GM19238 (cell line): ENCODE measurements at regions not wholly inside any gene's neighbourhood (a gene's known extent, or its start where the extent isn't known, plus 50 kb on each side); places are given as distances from the start of the nearest gene placed in this dataset.
"Not testable (repeated sequence)": the region's sequence is repeated elsewhere in the genome, so short reads cannot be mapped to it uniquely, and the experiment has no call there.

Experiments
- DNase-seq: peaks from one replicate; pipeline ENCODE4 v3.0.0; 2011; ENCODE audit warnings: low spot score; ENCODE audit not compliant: insufficient read length

DNA sequence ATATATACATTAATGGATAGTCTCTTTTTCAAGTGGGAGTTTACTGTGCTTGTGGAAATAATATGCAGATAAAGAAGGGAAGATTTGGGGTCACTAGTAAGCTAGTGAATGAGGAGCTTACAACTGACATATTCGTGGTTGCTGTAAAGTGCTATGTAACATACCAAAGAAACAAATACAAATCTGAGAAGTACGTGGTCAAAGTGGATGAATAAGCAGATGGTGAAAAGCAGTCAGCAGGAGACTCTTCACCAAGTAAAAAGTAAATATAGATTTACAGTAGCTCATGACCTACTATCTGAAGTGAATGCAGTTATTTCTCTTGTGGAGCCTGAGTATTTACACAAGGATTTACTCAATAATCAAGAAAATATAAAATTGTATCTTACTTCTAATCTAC is 136.6 kb upstream of the ELAC2 start:
- no peak for DNase-seq

DNA sequence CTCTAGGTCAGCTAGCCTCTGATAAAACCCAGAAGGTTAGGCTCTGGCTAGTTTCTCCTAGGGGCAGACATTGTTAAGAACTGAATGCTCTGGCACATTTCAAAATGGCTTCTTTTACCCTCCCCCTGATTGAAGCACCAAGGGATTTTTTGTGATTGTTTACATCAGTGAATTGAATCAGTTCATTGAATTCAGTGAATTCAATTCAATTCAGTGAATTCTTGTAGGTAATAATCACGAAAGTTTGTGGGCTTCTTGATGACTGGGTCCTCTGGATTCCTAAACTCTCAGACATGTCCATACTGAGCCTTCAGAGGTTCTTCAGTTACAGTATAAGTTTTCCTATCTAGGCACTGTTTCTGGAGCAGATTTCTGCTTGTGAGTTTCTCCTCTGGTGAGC is 135.2 kb upstream of the ELAC2 start:
- DNase-seq = no peak

DNA sequence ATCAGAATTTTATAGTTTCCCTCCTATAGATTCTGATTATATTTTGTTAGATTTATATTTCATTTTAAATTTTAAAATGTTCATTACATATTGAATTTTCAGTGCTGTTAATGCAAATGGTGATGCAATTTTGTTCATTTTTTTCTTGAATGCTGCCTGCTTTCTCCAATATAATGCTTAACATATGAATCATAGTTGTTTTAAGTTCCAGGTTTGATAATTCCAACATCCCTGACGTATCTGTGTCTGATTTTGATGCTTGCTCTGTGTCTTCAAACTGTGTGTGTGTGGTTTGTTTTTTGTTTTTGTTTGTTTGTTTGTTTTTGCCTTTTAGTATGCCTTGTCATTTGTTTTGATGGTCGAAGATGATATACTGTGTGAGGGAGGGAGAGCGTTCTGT is 134.7 kb upstream of the ELAC2 start:
- no peak for DNase-seq

DNA sequence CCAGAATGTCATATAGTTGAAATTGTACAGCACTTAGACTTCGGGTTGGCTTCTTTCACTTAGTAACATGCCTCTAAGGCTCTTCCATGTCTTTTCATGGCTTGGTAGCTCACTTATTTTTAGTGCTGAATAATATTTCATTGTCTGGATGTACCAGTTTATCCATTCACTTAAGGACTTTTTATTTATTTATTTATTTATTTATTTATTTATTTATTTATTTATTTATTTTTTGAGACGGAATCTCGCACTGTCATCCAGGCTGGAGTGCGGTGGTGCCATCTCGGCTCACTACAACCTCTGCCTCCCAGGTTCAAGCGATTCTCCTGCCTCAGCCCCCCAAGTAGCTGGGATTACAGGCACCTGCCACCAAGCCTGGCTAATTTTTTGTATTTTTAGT is 132.9 kb upstream of the ELAC2 start:
- DNase-seq = not testable (repeated sequence)

DNA sequence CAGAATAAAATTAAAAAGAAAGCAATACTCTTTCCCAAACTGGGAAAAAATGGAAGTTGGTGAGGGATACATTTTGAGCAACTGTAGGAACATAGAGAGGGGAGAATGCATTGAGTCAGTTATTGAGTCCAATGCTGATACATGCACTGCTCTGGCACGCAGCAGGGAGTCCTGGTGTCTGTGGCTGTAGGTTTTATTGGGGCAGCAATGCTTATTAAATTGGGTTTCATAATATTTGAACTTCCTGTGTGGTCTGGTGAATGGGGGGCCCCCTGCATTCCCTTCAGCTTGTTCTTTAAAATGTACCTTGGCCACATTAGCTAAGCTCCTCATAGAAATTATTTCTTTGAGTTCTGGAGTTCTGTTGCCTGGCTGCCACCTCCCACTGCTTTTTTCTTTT is 125.2 kb upstream of the ELAC2 start:
- DNase-seq = no peak

DNA sequence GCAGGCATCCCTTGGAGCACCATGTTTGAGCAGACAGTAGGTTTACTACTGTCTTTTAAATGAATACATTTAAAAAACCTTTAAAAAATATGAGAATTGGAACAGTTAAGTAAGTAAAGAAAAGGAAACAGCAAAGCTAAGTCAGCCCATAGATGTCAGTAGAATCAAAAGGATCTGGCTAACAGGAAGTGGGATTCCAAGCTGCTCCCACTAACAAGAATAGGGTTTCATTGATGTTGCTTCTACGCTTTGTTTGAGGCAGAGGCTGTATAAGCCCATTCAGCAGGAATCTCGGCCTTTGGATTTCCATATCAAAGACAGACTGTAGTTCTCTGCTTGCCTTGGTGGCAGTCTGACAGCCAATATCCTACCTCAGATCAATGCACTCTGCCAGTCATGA is 122.9 kb upstream of the ELAC2 start:
- no peak for DNase-seq

DNA sequence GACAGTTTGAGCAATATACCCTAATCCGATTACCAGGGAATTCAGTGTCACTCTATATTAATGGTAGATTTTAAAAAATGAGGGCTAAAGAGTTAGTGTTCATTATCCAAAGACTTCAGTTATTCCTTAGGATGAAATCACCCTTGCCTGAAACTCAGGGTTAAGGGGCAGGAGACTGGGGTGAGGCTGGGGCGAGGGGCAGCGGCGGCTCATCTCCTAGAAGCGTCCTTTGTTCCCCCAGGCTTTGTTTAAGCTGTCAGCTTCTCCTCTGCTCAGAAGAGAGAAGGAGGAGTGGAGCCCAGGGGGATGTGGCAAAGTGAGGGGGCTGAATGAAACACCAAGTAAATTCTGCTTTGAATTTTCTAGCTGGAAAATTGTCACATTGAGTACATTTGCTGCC is 117.7 kb upstream of the ELAC2 start:
- no peak for DNase-seq

DNA sequence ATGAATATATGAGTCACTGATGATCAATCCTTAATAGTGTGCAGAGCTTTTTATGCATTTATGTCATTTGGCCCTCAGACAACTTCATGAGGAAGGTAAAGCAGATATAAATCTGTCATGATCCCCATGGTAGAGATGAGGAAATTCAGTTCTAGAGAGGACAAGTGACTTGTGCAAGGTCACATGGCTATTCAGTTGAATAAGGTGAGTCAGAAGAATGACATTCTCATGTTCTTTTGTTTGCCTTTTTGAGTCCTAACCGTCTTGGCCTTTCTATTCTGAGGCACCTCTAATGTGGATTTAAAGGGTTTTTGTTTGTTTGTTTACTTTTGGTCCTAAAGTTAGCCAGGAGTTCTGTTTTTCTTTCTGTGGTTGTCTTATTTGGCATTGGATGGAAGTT is 116.2 kb upstream of the ELAC2 start:
- no peak for DNase-seq

DNA sequence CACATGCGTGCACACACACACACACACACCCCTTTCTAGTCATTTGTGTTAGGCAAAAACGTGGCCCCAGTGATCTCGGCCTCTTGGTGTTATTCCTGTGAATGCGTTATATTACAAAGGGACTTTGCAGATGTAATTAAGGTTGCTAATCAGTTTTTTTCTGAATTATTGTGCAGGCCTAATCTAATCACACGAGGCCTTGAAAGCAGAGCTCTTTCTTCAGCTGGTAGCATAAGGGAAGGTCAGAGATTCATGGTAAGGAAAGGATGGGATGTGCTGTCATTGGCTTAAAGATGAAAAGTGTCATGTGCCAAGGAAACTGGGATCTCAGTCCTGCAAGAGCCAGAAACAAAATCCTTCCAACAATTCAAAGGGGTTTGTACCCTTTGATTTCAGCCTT is 113.4 kb upstream of the ELAC2 start:
- DNase-seq = no peak

DNA sequence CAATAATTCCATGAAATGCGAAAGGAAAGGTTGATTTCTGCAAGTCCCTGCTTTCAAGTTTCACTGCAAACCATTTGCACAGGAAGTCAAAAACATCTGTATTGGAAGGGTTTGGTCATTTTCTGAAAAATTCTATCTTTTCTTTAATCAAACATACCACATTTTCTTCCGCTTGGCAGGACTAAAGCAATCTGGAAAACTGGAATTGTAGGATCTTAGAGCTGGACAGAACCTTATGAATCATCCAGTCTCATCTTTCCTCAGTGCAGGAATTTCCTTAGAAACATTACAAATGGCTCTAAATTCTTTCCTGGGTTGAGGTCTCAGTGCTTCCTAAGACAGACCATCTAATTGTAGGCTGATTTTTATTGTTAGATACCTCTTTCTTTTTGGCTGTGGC is 111.5 kb upstream of the ELAC2 start:
- DNase-seq = no peak

DNA sequence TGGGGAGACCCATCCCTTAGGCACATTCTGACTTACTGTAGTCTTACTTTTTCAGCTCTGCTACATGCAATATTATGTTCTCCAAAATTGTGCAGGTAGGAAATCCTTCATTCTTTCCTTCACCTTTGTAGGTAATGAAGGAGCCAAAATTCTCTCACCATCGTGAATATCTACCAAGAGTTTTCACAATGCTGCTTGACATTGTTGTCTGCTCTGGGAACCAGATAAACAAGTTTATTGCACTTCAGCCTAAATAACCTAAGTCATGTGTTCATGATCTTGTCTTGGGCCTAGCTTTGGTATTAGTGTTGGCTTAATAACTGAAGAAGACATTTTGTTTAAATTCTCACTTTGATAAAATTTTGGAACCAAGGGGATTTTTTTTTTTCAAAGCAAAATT is 110.8 kb upstream of the ELAC2 start:
- DNase-seq = no peak

DNA sequence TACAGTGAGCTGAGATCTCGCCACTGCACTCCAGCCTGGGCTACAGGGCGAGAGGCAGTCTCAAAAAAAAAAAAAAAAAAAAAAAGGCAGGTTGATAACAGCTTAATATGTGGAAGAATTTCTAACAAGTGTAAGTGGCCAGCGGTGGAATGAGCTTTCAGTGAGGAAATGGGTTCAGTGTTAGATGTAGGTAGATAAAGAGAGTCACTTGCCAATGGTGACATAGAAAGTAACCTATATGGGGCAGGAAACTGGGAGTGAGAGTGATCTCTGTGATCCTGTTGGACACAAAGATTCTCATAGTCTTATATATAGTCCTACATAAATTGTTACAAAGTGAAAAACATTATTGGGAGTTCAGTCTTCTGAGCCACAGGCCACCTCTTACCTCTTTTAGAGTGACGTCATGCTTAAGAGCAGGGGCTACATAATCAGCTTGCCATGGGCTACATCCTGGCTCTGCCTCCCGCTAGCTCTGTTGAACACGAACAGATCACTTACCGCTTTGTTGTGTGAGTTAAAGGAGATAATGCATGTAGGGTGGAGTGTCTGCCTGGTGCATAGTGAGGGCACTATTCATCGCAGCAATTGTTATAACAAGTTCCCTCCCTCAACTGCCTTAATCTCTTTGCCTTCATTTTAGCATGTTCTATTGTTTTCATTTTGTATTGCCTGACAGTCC is 110.2 kb upstream of the ELAC2 start:
- DNase-seq = no peak

DNA sequence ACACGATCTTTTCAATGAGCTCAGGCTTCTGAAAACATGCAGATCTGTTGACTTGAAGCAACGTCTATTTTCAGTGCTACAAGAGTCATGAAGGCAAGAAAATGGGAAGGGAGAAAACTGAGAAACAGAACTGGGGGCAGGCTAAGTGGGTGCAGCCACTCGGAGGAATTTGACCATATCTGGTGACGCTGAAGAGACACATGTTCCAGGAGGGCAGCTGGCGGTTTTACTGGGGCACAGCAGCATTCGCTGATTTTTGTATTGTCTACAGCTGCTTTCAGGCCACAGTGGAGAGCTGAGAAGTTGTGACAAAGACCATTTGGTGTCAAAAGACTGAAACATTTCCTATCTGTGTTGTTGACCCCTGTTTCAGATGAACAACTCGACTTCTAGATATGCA is 103.0 kb upstream of the ELAC2 start:
- DNase-seq = no peak

DNA sequence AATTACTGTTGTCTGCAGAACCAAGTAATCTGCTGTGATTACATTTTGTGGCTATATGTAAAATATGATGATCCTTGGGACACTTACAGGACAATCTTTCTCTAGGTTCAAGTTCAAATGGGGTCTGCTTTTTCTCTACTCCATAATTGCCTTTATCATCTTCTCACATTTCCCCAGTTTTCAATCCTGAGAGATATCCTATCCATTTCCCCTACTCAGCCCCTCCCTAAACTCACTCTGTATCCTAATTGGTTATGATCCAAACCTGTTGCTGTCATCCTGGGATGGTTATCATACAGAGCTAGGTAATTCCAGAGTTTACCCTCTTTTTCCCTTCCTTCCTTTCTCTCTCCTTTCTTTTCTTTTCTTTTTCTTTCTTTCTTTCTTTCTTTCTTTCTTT is 100.5 kb upstream of the ELAC2 start:
- DNase-seq = no peak

DNA sequence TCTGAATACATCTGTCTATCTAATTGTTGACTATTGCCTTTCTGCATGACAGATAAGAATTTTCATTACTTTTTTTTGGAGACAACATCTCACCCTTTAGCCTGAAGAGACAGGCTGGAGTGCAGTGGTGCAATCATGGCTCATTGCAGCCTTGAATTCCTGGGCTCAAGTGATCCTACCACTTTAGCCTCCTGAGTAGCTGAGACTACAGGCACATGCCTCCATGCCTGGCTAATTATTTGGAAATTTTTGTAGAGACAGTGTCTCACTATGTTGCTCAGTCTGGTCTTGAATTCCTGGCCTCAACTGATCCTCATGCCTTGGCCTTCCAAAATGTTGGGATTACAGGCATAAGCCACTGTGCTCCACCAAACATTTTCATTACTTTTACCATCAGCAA is 99.8 kb upstream of the ELAC2 start:
- no peak for DNase-seq

DNA sequence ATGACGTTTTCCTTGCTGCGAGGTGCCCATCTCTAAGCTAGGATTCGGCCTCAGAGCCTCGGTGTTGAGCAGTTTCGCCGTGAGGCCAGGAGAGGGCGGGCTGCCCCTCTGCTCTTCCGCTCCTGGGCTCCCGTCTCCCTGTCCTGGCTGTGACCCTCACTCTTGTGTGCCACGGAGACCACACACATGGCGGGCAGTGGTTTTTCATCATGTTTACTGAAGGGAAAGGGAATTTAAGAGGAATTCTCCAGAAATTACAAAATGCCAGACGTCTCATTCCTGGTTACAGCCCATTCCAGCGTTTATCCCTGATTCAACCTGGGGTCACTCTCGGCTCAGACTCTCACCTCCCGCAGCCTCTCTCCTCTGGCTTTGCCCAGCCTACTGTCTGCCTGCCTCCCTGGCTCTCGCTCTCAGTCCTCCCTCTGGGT is 96.8 kb upstream of the ELAC2 start:
- peak; percentile 5 for DNase-seq

DNA sequence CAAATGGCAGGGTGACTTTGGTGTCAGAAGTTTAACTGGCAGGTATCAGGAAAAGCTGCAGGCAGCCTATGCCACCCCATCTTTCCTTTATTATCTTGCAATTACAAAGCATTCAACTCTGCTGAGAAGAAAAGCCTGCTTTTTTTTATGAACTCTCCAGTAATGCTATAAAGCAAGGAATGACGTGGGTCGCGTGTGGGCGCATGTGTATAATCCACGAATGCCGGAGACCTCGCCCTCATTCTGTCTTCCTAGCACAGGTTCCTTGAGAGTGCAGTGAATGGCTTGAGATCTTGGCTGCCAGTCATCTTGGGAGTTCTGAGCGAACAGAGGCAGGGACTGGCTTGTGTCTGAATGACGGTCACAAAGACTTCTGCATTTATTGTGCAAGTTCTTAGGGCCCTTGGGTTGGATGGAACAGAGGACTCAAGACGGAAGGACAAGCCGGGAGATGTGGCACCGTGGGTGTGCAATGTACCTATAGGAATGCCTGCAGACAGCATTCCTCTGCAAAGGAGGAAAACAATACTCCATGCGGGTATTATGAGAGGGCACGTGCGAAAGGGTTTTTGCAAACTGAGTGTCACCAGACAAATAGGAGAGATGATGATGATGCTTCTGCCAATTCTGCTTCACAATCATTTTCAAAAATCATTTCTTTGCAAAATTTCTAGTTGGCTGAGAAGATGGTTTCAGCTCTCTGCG is 96.1 kb upstream of the ELAC2 start:
- no peak for DNase-seq

DNA sequence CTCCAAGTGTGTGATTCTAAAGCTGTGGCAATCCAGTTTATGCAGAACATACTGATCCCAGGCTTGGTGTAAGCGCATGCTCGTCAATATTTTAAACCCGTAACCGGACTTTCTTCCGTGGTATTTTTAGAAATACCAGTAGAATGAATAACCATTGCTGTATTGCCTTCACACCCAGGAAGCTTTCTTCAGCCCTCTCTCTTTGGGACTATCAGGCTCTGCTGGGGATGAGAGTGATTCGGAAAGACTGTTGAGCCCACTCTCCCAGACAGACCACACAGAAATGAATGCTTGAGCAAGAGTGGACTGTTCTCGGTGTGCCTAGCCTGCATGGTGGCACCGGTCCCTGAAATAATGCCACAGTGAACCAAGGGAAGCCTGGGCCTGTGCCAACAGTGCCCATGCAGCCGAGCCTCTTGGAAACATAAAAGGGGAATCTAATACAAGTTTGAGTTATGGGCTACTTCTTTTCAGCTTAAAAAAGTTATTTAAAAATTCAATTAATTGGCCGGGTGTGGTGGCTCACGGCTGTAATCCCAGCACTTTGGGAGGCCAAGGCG is 89.9 kb upstream of the ELAC2 start:
- no peak for DNase-seq

DNA sequence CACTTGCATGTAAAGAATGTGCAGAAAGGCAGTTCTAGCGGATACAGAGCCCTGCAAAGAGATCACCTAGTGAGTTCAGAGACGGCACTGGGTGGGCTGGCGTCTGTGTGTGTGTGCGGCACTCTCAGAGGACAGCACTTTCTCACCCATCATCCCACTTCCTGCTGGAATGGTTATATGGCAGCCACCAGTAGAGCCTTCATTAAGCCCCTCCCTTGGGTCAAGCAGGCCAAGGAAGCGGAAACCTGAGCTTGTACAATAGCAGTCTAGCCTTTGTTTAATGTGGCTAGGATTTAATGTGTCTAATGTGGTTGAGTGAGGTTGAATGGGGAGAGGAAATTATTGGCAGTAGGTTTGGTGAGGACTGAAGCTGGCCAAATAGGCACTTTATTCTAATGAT is 88.3 kb upstream of the ELAC2 start:
- DNase-seq = no peak

DNA sequence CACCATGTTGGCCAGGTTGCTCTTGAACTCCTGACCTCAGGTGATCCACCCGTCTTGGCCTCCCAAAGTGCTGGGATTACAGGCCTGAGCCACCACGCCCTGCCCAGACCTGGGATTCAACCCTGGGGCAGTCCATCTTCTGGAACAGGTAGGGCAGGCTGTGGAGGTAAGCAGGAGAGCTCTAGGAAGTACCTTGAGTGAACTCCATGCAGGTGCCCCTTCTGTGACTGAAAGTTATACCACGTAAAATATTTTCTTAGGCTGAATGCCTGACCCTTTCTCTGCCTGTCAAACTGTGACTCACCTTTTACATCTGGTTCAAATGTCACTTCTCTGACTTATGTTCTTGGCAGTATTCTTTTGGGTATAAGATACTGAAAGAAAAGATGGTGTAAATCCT is 86.7 kb upstream of the ELAC2 start:
- DNase-seq = no peak

DNA sequence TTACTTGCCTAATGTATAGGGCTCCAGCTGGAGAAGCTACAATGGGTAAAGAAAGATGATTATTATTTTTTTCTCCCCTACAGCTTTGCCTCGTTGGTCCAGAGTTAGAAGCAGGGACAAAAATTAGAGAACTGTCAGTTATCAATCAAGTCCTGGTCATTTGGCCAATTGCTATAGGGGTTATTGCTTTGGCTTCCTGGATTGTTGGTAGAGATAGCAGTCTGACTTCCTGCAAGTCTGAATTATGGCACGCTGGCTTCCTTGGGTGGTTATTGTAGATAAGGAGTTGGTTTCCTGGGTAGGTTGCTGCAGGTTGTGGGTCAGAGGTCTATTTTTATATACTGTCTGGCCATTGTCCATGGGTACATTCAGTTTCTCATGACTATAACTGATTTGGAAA is 84.7 kb upstream of the ELAC2 start:
- no peak for DNase-seq

DNA sequence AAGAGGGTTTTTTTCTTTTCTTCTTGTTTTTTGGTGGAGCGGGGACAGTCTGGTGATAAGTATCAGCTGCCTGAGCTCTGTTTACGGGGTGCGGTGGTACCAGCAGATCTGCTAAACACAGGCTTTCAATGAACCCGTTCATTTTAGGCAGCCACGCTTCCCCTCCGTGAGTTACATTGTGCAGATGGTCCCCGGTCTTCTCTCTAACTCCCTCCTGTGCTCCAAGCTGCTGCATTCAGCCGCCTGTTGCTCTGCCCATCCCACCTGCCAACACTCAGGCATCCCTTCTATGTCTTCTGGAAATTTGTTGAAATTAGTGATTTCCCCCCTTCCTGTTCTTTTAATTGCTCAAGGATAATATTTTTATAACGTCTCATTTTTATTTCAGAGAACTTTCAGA is 82.1 kb upstream of the ELAC2 start:
- no peak for DNase-seq

DNA sequence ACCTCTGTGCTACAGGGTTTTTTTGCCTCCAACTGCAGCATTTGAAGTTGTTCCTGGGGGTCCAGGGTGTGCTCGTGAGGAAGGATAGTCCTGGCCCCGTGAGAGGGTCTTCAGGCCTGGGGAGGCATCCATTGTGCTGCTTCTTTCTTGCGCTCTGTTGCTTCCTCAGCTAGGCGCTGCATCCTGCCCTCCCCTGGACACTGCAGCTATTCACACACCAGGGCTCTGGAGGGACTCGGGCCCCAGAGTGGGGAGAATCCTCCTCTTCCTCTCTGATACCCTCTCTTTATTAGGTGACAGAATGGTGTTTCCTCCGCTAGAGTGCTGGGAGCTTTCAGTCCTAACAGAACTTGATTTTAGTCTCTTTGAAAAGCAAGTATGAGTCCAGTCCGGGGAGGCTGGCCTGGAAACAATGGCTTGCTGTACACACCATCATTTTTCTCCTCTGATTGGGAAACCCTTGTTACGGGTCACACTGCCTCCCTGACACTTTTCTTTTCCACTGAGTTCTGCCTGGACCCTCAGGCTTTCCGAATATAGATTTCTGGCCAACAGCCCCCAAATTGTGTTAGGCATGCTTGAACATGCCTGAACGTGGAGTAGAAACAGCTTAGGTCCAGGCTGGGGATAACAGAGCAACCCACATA is 81.4 kb upstream of the ELAC2 start:
- no peak for DNase-seq
